ENCODE measurements at regions not wholly inside any gene's neighbourhood (a gene's known extent, or its start where the extent isn't known, plus 50 kb on each side); places are given as distances from the start of the nearest gene placed in this dataset.

GRCh38 chrX:66876776-66877175 is 237.9 kb upstream of the EDA2R start:
- TF ChIP-seq CTCF (IDR thresholded peaks at IDR 0.05) (no peak), POLR2A (IDR thresholded peaks at IDR 0.05) (no peak)

Measured in body of pancreas (tissue), 4 donors.